Mesothelial cell of epicardium (in vitro differentiated cells): ENCODE measurements at regions not wholly inside any gene's neighbourhood (a gene's known extent, or its start where the extent isn't known, plus 50 kb on each side); places are given as distances from the start of the nearest gene placed in this dataset.

Experiments used
- DNase-seq, 2 experiments: peaks; one replicate each; pipeline ENCODE4 v3.0.0; 2021; ENCODE audit warnings: low spot score in 2 of 2; ENCODE audit not compliant: unreplicated experiment in 2 of 2
- H3K27ac Mint-ChIP-seq: 2 replicates; pipeline ENCODE4 v1.8.0; 2021; ENCODE audit warnings: mixed read lengths
- H3K27me3 Mint-ChIP-seq: 2 replicates; pipeline ENCODE4 v1.8.0; 2021; ENCODE audit warnings: low read depth, mixed read lengths
- H3K36me3 Mint-ChIP-seq: 2 replicates; pipeline ENCODE4 v1.8.0; 2021; ENCODE audit warnings: mixed read lengths
- H3K4me1 Mint-ChIP-seq: 2 replicates; pipeline ENCODE4 v1.8.0; 2021; ENCODE audit warnings: mixed read lengths
- H3K4me3 Mint-ChIP-seq: 2 replicates; pipeline ENCODE4 v1.8.0; 2021; ENCODE audit warnings: mild to moderate bottlenecking, moderate library complexity, mixed read lengths
- H3K9me3 Mint-ChIP-seq: 2 replicates; pipeline ENCODE4 v1.8.0; 2021; ENCODE audit warnings: mixed read lengths
- TF ChIP-seq, protein P1 (sequence below): fragments of 200-600 bp; sonication (generic); IDR thresholded peaks from one replicate; pipeline ENCODE4 v1.5.0; 2021; ENCODE audit warnings: antibody characterized with exemption; ENCODE audit not compliant: unreplicated experiment

DNA sequence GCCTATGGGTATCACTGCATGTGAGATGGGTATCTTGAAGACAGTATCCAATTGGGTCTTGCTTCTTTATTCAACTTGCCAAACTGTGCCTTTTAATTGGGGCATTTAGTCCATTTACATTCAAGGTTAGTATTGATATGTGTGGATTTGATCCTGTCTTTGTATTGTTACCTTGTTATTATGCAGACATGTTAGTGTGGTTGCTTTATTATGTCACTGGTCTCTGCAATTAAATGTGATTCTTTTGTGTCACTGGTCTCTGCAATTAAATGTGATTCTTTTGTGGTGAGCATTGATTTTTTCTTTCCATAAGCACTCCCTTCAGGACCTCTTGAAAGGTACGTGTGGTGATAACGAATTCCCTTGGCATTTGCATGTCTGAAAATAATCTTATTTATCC, 357.8 kb upstream of the STEAP1 start:
- Mint-ChIP-seq H3K27ac (no peak overlapping the region), H3K27me3 (no peaks in the 10 kb centered on the region), H3K36me3 (no peaks in the 10 kb centered on the region), H3K4me3 (no peak overlapping the region), H3K9me3 (peaks cover 10% of the 10 kb centered on the region), H3K4me1 (no peaks in the 10 kb centered on the region)
- TF ChIP-seq, protein P1, sequence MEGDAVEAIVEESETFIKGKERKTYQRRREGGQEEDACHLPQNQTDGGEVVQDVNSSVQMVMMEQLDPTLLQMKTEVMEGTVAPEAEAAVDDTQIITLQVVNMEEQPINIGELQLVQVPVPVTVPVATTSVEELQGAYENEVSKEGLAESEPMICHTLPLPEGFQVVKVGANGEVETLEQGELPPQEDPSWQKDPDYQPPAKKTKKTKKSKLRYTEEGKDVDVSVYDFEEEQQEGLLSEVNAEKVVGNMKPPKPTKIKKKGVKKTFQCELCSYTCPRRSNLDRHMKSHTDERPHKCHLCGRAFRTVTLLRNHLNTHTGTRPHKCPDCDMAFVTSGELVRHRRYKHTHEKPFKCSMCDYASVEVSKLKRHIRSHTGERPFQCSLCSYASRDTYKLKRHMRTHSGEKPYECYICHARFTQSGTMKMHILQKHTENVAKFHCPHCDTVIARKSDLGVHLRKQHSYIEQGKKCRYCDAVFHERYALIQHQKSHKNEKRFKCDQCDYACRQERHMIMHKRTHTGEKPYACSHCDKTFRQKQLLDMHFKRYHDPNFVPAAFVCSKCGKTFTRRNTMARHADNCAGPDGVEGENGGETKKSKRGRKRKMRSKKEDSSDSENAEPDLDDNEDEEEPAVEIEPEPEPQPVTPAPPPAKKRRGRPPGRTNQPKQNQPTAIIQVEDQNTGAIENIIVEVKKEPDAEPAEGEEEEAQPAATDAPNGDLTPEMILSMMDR, result no peak
- no peak for DNase-seq

DNA sequence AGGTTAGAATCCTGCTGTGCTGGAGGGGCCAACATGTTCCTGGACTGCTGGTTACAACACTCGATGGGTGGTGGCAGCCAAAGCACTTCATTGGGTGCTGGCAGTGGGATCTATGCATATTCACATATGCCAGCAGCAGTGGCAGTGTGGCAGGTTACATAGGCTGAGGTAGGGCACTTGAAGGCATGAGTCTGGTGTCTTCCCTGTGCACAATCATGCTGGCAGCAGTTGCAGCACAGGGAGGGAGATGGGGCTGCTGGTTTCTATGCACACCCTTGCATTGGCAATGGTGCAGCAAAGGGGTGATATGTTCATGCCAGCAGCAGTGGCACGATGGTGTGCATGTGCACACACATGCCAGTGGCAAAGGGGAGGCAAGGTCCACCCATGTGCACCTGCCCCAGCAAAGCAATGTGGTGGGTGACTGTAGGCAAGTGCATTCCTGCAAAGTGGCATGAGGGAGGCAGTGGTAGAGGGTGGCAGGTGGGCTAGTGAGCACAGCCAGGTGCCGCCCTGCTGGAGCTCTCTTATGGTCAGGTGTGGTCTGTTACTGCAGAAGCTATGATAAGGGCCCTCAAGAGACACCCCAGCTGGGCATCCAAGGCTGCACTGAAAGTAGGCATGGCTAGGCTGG, 356.2 kb upstream of the STEAP1 start:
- Mint-ChIP-seq H3K27me3 (no peaks in the 10 kb centered on the region), H3K4me3 (no peak overlapping the region), H3K9me3 (peaks cover 10% of the 10 kb centered on the region), H3K36me3 (no peaks in the 10 kb centered on the region), H3K4me1 (no peaks in the 10 kb centered on the region), H3K27ac (no peak overlapping the region)
- no peak for DNase-seq
- TF ChIP-seq, protein P1, result no peak

DNA sequence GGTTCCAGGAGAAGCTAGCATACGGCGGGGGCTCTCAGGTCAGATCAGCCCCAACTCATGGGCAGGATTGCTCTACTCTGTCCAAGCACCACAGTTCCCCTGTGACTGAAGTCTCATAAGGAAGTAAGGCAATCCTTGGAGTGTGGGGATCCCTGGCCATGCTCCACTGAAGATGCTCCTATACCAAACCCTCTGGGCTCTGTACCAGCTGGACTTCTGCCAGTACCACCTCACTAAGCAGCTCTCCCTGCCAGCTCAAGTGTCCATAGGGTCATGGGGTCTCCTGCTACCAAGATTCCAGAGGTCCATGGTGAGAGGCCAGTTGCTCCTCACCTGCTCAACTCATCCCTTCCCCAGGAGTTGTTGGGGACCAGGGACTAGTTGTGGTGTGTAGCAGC, 355.7 kb upstream of the STEAP1 start:
- no peak for DNase-seq
- Mint-ChIP-seq H3K36me3 (no peaks in the 10 kb centered on the region), H3K4me1 (no peaks in the 10 kb centered on the region), H3K27ac (no peak overlapping the region), H3K9me3 (peaks cover 13% of the 10 kb centered on the region), H3K27me3 (no peaks in the 10 kb centered on the region), H3K4me3 (no peak overlapping the region)
- TF ChIP-seq, protein P1, result no peak

DNA sequence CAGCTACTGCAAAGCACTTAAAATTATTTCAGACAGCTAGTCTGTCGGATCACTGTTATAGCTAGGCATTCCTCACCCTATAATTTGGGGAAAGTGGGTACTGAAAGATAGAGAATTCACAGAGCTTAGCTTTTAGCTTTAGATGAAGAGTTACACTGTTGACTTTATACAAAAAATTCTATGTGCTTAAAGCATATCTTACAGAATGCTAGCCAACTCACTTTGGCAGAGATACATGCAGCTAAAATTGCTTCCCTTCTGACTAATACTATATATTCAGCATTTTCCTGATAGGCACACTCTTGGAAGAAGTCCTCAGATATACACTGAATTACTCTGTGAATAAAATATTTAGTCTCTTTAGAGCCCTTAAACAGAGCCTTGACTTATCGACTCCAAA, 353.5 kb upstream of the STEAP1 start:
- Mint-ChIP-seq H3K4me1 (no peaks in the 10 kb centered on the region), H3K36me3 (no peaks in the 10 kb centered on the region), H3K27me3 (no peaks in the 10 kb centered on the region), H3K4me3 (no peak overlapping the region), H3K9me3 (peaks cover 32% of the 10 kb centered on the region), H3K27ac (no peak overlapping the region)
- DNase-seq, result no peak
- TF ChIP-seq, protein P1, result no peak

DNA sequence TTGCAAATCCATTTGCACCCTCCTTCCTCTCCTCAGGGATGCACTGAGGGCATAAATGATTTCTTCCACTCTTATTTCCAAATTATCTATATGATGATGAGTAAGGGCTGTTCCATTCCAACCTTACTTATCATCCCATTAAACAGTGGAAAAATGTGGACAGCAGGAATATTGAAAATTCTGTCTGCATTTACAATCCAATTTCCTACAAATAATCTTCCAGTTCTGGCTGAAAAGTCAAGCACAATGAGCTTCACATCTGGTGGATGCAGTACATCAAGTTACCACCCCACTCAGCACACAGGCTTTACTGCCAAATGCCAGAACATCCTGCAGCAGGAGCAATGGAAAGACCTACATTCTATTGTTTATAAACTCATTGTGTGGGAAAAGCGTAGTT, 345.0 kb upstream of the STEAP1 start:
- Mint-ChIP-seq H3K27ac (no peak overlapping the region), H3K4me1 (no peaks in the 10 kb centered on the region), H3K4me3 (no peak overlapping the region), H3K9me3 (peaks cover 35% of the 10 kb centered on the region), H3K27me3 (no peaks in the 10 kb centered on the region), H3K36me3 (no peaks in the 10 kb centered on the region)
- TF ChIP-seq, protein P1, result no peak
- no peak for DNase-seq

DNA sequence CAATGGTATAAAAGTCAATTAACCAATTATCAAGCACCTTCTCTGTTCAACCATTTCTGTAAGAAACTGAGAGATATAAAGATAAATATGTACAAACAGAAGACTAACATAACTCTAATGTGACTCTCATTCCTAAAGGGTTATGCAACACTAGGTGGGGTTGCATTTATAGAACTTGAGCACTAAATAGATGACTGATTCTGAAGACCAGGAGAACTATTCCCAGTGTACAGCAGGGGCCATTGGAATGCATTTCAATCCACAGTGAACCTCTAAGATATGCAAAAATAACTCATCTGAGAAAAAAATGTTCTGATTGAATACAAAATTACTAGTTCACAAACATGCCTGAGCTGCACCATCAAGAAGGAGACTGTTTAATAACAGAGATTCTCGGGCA, 341.2 kb upstream of the STEAP1 start:
- Mint-ChIP-seq H3K27ac (no peak overlapping the region), H3K4me3 (no peak overlapping the region), H3K9me3 (peaks cover 8% of the 10 kb centered on the region), H3K27me3 (no peaks in the 10 kb centered on the region), H3K4me1 (no peaks in the 10 kb centered on the region), H3K36me3 (no peaks in the 10 kb centered on the region)
- TF ChIP-seq, protein P1, result no peak
- no peak for DNase-seq
